ENCODE measurements at regions not wholly inside any gene's neighbourhood (a gene's known extent, or its start where the extent isn't known, plus 50 kb on each side); places are given as distances from the start of the nearest gene placed in this dataset.
A peak's percentile ranks its signal among the peaks of the same experiment; 100 is the strongest.
"Not testable (repeated sequence)": the region's sequence is repeated elsewhere in the genome, so short reads cannot be mapped to it uniquely, and the experiment has no call there.

DNA sequence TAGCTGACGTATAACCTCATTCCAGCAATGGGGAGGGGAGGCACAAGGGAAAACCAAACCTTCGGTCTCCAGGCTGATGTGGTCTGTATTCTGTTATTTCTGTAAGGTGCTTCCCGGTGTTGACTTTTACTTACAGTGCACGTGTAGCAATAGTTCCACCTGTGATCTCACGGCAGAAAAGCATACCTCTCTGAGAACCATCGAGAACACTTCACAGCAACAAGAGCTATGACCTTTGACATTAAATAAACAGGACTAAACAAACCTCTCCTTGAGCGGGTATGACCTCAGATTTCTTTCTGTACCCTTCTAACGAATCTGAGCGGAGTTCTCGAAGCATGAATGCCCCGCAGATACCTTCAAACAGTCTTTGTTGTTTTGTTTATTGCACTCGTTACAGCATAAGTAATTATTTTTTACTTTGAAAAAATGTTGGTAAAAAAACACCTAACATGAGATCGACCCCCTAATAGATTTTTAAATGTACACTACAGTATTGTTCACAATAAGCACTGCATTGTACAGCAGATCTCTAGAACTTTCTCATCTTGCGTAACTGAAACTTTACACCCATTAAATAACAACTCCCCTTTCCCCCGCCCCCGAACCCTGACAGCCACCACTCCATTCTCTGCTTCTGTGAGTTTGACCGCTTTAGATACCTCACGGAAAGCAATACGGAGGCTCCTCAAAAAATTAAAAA lies 282.3 kb downstream of the GATA3 start:
- Histone ChIP-seq H3K4me3 (replicated peaks in 1 of 3) (no peak overlapping the region), H3K36me3 (no peaks in the 10 kb centered on the region), H3K4me1 (peaks cover 5 to 17% of the 10 kb centered on the region in 2 donors), H3K27me3 (no peaks in the 10 kb centered on the region), H3K9me3 (no peaks in the 10 kb centered on the region), H3K27ac (peak overlapping the region; percentile 61 to 85 (median 64))
- 25 to 44% methylated on average over 19 of the region's 19 CpGs for WGBS, 2 donors
- TF ChIP-seq POLR2A (IDR thresholded peaks at IDR 0.05) (no peak), CTCF (IDR thresholded peaks at IDR 0.05) (no peak)
- intact Hi-C loops (cut with DNase I): no loop called here
- DNase-seq: peak; percentile 42 to 50

DNA sequence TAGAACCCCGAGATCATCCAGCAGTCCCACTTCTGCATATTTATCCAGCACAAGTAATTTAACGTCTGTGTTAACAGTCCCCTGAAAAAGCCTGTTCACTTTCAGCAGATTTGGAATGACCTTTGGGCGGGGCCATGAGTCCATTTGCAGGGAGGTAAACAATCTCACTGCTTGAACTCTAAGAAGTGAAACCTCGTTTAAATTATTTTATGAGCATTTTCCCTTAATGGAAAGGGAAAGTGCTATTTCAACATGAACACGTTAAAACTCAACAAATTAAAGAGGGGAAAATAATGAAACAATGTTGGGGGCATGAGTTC lies 282.8 kb downstream of the GATA3 start:
- TF ChIP-seq POLR2A (IDR thresholded peaks at IDR 0.05) (no peak), CTCF (IDR thresholded peaks at IDR 0.05) (no peak)
- Histone ChIP-seq H3K36me3 (no peaks in the 10 kb centered on the region), H3K4me3 (replicated peaks in 1 of 3) (no peak overlapping the region), H3K4me1 (peaks cover 5 to 13% of the 10 kb centered on the region in 2 donors), H3K27me3 (no peaks in the 10 kb centered on the region), H3K27ac (peak overlapping the region; percentile 61 to 85 (median 64)), H3K9me3 (no peaks in the 10 kb centered on the region)
- intact Hi-C loops (cut with DNase I): no loop called here
- DNase-seq: peak in 1 of 2 donors; percentile 13
- whole genome bisulfite sequencing, 2 donors: 48 to 55% methylated on average over 5 of the region's 5 CpGs

DNA sequence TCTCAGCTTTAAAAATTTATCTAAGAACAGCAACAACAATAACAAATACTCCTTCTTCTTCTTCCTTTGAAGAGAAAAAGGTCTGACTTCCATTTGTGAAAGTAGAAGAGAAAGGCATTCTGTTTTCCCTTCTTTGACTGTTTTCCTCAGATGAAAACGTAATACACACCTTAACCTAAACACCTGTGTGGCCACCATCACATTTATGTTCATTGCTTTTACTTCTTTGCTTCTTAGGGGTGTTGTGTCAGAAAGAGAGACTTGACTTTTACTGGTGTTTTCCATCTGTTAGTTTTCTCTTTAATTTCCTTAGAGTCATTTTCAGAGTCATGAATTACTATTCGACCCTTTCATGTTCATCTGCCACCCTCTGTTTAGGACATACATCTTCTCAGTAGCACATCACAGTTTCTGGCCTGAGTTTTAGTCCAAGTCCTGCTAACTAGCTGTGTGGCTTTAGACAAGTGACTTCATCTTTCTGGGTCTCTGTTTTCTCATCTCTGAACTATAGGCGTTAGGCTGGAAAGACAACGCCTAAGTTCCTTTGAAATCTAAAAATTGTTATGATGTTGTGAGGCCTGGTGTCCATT lies 283.8 kb downstream of the GATA3 start:
- Histone ChIP-seq H3K4me3 (replicated peaks in 1 of 3) (no peak overlapping the region), H3K9me3 (no peaks in the 10 kb centered on the region), H3K4me1 (peaks cover 5 to 9% of the 10 kb centered on the region in 2 donors), H3K27me3 (no peaks in the 10 kb centered on the region), H3K36me3 (no peaks in the 10 kb centered on the region), H3K27ac (no peak overlapping the region)
- DNase-seq: no peak
- 91 to 98% methylated on average over 4 of the region's 4 CpGs for WGBS, 2 donors
- intact Hi-C loops (cut with DNase I): no loop called here
- TF ChIP-seq POLR2A (IDR thresholded peaks at IDR 0.05): no peak
- no peak for TF ChIP-seq CTCF (IDR thresholded peaks at IDR 0.05)

- no peak overlapping the region for H3K27ac ChIP-seq
- H3K9me3 ChIP-seq: no peaks in the 10 kb centered on the region
- no peaks in the 10 kb centered on the region for H3K36me3 ChIP-seq
- DNase-seq: no peak
- no peak overlapping the region for H3K4me3 ChIP-seq (replicated peaks in 1 of 3)
- 95 to 96% methylated on average over 1 of the region's 1 CpG for WGBS, 2 donors
- TF ChIP-seq CTCF (IDR thresholded peaks at IDR 0.05) (no peak), POLR2A (IDR thresholded peaks at IDR 0.05) (no peak)
- intact Hi-C loops (cut with DNase I): no loop called here
- no peaks in the 10 kb centered on the region for H3K4me1 ChIP-seq
- no peaks in the 10 kb centered on the region for H3K27me3 ChIP-seq
Measured at GRCh38 chr10:8344756-8345155, 290.3 kb downstream of the GATA3 start.

DNA sequence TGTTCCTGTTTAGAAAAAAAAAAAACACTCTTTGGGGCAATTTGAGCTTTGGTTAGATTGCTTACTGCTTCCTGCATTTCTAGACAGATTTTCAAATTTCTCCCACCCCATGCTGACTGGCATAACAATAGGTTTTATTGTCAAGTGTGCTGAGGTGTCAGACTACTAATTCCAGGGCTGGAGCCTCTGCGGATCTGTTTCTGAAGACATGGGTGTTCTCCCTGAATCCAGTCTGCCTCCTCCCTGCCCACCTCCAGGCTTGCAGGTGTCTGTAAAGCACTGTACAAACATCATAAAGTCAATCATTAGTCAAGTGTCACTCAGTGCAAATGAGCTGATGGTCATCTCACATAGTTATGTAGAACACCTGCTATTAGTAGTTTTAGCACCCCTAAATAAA lies 292.4 kb downstream of the GATA3 start:
- Histone ChIP-seq H3K9me3 (no peaks in the 10 kb centered on the region), H3K27ac (no peak overlapping the region), H3K4me1 (no peaks in the 10 kb centered on the region), H3K27me3 (no peaks in the 10 kb centered on the region), H3K36me3 (no peaks in the 10 kb centered on the region), H3K4me3 (replicated peaks in 1 of 3) (no peak overlapping the region)
- 75% methylated on average over 1 of the region's 1 CpG for WGBS, 2 donors
- intact Hi-C loops (cut with DNase I): no loop called here
- TF ChIP-seq CTCF (IDR thresholded peaks at IDR 0.05): no peak
- no peak for DNase-seq

DNA sequence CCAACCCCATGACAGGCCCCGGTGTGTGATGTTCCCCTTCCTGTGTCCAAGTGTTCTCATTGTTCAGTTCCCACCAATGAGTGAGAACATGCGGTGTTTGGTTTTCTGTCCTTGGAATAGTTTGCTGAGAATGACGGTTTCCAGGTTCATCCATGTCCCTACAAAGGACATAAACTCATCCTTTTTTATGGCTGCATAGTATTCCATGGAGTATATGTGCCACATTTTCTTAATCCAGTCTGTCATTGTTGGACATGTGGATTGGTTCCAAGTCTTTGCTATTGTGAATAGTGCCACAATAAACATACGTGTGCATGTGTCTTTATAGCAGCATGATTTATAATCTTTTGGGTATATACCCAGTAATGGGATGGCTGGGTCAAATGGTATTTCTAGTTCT lies 293.1 kb downstream of the GATA3 start:
- intact Hi-C loops (cut with DNase I); H3K27ac ChIP-seq; H3K9me3 ChIP-seq; H3K36me3 ChIP-seq; H3K4me1 ChIP-seq; H3K4me3 ChIP-seq (replicated peaks in 1 of 3); H3K27me3 ChIP-seq; DNase-seq: not testable (repeated sequence)
- WGBS, 2 donors: 97 to 98% methylated on average over 4 of the region's 4 CpGs

Data from thyroid gland (tissue), 4 donors.